Amygdala (tissue), 56 donors: ENCODE measurements at regions not wholly inside any gene's neighbourhood (a gene's known extent, or its start where the extent isn't known, plus 50 kb on each side); places are given as distances from the start of the nearest gene placed in this dataset.
"Not testable (repeated sequence)": the region's sequence is repeated elsewhere in the genome, so short reads cannot be mapped to it uniquely, and the experiment has no call there.

Source experiments
- DNase-seq, 56 donors: peaks; one replicate each; lab custom pipeline; 2025; lab: John Stamatoyannopoulos, UW

DNA sequence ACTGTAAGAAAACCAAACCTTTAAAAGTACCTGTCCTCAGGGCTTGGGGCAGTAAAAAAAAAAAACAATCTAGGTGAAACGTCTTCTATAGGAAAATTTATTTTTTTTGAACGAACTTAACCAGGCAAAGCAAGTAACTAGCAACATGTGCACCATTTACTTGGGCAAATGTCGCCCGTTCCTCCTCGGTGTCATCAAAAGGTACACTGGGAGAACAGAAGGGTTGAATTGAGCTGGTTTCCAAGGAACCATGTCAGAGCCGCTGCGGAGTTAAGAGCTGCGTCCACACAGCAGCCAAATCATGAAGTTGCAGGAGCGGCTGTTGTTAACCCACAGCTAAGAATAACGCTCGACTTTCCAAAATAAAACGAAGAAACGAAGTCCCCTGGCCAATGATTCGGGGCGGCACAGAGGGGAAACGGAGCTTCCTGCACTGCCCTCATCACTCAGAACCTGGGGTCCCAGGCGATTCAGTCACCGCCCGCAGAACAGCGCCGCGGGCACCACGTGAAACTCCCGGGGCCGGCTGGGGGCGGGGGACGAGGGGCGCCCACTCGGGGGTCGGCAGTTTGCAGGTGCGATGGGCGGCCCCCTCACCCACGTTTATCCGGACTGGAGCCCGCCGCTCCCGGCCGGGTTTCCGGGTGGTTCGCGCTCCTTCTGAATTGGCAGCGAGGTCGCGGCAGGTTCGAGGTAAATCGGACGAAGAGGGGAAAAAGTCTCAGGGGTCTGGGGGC lies 53.6 kb upstream of the PLGLB1 start:
- DNase-seq, result not testable (repeated sequence)

GRCh38 chr2:87075791-87076252 lies 54.2 kb upstream of the PLGLB1 start:
- DNase-seq, result not testable (repeated sequence)

- DNase-seq, result not testable (repeated sequence)
Measured at GRCh38 chr2:87076253-87077123, 54.8 kb upstream of the PLGLB1 start.

- not testable (repeated sequence) for DNase-seq
Measured at GRCh38 chr2:87077124-87077446, 55.4 kb upstream of the PLGLB1 start.

DNA sequence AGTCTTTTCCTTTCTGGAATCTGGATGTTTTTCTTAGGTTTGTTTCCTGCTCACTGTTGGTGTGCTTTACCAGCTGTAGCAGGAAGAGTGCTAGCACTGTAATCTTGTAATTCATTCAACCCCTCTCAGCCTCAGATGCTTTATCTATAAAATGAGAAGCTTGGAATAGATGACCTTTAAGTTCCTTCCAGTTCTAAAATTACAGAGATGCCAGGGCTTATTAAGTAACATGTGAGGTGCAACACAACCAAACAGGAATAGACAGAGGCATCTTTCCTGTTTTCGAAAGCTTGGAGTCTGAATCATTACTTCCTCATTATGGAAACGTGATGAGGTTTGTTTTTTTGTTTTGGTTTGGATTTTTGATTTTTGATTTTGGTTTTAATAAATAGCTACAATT lies 60.1 kb upstream of the PLGLB1 start:
- not testable (repeated sequence) for DNase-seq

GRCh38 chr2:87088079-87088478 lies 66.4 kb upstream of the PLGLB1 start:
- DNase-seq, result not testable (repeated sequence)

DNA sequence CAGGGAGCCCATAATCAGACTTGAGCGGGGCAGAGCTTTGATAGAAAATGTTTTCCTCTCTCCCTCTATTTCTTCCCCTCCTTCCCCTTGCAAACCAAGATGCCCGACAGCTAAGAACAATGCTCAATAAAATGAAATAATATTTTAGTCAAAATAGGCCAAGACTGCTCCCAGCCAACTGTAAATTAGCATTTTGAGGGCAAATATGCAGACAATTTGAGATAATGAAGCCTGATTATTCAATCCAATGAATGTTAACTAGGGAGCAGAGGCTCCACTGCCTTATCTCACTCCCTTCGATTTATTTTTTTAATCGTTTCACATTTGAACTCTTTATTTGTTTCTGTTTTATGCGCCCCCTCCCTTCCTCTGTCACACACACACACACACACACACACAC lies 67.8 kb upstream of the PLGLB1 start:
- not testable (repeated sequence) for DNase-seq

- not testable (repeated sequence) for DNase-seq
Measured at GRCh38 chr2:87093252-87093651, 71.6 kb upstream of the PLGLB1 start.

DNA sequence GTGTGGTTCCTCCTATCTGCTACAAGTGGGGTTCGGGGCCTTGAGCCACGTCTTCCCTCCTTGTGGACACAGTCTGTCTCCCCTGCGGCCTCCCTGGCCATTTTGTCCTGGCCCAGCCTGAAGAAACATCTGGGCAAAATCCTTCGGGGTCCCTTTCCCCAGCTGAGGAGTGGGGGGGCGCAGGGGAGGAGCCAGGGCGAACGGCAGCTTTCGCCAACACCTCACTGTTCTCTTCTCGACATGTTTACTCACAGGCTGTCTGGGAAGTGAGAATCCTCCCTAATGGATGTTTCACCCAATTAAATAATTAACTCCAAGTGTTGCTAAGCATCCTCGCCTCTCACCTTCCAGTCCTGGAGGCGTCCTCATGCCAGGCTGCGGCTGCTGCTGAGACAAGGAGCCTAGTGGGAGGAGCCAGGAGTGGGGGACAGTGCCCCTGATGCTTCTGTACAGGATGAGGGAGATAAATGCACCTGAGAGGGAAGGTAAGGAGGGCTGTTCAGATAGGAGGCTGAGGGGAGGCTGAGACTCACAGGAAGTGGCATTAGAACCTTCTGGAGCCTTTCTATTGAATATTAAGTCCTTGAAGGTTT lies 72.4 kb upstream of the PLGLB1 start:
- DNase-seq, result peak in 1 of 56 donors; percentile 1

- not testable (repeated sequence) for DNase-seq
Measured at GRCh38 chr2:87095804-87096203, 74.2 kb upstream of the PLGLB1 start.

- not testable (repeated sequence) for DNase-seq
Measured at GRCh38 chr2:87128761-87129553, 107.3 kb upstream of the PLGLB1 start.

- not testable (repeated sequence) for DNase-seq
Measured at GRCh38 chr2:87132577-87132976, 110.9 kb upstream of the PLGLB1 start.

GRCh38 chr2:87151835-87152493 lies 130.3 kb upstream of the PLGLB1 start:
- not testable (repeated sequence) for DNase-seq

DNA sequence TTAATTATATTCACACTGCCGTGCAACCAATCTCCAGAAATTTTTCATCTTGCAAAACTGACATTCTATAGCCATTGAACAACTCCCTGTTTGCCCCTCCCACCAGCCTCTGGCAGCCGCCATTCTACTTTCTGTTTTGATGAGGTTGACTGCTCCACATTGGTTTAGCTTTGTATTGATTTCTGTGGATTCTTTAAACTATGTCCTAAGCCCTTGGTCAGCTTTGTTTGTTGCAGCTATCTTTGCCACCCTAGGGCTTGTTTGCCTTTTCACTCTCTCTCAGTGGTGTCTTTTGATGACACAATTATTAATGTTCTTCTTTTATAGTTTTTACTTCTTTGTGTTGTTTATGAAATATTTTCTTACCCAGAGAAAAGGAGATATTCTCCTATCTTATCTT lies 152.8 kb upstream of the PLGLB1 start:
- not testable (repeated sequence) for DNase-seq

DNA sequence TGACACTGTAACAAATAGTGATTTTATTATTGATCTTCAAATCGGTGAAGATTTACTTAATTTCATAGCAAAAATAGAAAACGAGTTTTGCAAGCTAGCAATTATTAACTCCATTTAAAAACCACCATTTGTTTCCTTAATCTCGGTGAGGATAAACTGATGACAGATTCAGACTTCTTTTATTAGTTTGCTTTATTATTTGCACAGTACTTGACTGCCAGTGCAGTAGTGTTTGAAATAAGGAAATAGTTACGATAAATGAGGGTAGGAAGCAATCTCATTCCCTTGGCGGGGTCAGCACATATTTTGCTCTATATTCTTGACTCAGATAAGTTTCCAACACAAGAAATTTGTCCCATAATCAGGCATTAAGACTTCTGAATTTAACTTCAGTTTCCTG lies 161.7 kb upstream of the PLGLB1 start:
- not testable (repeated sequence) for DNase-seq

DNA sequence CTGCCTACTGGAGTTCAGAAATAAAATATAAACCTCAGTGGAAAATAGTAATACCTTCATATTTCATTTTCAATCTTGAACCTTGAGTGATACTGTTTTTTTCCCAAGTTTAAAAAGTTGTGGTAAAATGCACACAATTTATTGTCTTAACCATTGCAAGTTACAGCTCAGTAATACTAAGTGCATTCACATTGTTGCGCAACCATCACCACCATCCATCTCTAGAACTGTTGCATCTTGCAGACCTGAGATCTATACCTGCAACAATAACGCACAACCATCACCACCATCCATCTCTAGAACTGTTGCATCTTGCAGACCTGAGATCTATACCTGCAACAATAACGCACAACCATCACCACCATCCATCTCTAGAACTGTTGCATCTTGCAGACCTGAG lies 162.6 kb upstream of the PLGLB1 start:
- not testable (repeated sequence) for DNase-seq

DNA sequence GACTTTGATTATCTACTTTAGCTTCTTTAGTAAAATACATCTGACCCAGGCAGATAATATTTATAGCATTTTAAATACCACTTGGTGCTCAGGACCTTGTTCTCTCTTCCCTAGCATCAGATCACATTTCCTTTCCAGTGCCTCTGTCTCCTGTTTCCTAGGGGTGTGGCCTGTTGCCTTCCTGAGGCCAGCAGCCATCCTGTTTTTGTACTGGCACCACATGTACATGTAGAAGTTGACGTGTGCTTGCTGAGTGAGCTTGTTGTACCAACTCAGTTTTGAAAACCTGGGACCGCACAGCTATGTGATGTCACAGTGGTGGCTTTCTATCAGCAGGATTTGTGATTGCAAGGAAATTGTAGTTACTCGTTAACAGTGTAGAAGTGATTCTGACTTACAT lies 167.6 kb upstream of the PLGLB1 start:
- not testable (repeated sequence) for DNase-seq

DNA sequence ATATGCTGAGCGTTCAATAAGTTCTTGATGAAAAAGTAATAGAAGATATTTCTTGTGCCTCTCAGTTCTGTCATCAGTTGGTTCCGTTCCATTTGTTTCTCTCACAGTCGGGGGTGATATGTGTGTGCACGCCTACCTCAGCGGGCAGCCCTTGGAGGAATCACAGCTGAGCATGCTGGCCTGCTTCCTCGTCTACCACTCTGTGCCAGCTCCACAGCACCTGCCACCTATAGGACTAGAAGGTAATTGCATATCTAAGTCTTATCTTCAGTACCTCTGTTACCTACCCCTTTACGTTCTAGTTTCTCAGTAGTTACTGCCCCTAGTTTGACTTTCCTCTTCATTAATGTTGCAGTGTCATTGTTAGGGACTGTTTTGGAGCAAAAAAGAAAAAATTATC lies 171.7 kb upstream of the PLGLB1 start:
- DNase-seq, result not testable (repeated sequence)

GRCh38 chr2:87194254-87194999 lies 172.8 kb upstream of the PLGLB1 start:
- not testable (repeated sequence) for DNase-seq
